ENCODE measurements at regions not wholly inside any gene's neighbourhood (a gene's known extent, or its start where the extent isn't known, plus 50 kb on each side); places are given as distances from the start of the nearest gene placed in this dataset.
"Not testable (repeated sequence)": the region's sequence is repeated elsewhere in the genome, so short reads cannot be mapped to it uniquely, and the experiment has no call there.

DNA sequence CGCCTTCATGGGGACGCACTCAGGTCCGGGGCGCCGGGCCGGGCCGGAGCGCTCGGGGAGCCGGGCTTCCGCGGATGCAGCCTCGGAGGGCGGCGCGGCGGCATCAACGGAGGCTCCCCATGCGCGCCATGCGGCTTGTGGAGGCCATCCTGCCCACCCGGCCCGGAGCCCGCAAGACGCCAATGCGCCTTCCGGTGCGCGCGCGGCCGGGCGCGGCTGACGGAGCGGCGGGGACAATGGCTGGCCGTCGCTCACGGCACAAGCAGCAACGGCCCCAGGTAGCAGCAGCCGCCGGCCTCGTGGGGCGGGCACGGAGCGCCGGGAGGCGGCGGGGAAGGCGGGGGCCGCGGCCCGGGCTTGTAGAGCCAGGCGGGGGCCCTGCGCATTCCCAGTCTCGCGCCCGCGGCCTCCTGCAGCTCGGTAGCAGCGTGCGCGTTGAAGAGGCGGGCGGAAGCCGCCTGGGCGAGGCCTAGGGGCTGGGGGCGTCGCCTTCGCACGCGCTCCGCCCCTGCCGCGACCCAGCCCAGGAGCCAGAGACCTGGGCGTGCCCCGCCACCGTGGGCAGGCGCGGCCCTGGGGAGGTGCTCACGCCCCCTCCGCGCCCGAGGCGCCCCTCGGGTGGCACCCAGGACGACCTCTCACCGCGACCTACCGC is 168.6 kb upstream of the PRKX start:
- not testable (repeated sequence) for DNase-seq

GRCh38 chrX:3881255-3881895 is 167.9 kb upstream of the PRKX start:
- DNase-seq, result not testable (repeated sequence)

DNA sequence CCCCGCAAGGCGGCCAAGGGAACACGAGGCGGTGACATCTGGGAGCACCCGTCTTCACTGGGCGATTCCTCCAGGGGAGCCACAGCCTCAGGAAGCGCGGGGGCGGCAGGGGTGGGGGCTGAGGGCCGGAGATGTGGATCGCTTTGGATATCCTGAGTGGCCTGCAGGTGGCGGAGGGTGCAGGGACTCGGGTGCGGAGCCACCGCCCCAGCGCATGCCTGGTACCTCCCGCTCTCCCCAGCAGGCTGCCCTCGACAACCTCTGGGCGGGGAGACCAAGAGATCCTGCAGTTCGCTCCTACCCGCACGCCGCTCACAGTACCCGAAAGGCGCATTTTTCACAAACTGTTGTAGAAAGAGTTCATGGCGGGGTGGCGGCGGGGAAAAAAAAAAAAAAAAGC is 162.9 kb upstream of the PRKX start:
- DNase-seq, result not testable (repeated sequence)

DNA sequence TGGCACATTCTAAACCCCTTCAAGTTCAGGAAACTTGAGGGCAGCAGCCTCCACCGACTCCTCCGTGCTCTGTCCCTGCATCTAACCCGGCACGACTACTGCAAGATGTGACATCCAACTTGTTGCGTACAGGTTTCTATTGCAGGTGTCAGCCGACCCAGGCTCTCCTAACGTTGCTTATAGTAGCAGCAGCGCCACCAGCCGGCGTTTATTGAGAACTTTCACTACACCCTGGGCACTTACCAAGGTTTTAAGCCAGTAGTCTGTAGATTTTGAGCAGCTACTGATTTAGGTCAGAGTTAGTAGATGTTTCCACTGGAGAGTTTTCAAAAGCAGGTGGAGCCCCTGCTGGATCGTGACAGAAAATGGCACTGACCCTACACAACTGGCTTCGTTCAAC is 162.2 kb upstream of the PRKX start:
- DNase-seq, result not testable (repeated sequence)

- DNase-seq, result not testable (repeated sequence)
Observed at GRCh38 chrX:3872226-3872879, 158.9 kb upstream of the PRKX start.

DNA sequence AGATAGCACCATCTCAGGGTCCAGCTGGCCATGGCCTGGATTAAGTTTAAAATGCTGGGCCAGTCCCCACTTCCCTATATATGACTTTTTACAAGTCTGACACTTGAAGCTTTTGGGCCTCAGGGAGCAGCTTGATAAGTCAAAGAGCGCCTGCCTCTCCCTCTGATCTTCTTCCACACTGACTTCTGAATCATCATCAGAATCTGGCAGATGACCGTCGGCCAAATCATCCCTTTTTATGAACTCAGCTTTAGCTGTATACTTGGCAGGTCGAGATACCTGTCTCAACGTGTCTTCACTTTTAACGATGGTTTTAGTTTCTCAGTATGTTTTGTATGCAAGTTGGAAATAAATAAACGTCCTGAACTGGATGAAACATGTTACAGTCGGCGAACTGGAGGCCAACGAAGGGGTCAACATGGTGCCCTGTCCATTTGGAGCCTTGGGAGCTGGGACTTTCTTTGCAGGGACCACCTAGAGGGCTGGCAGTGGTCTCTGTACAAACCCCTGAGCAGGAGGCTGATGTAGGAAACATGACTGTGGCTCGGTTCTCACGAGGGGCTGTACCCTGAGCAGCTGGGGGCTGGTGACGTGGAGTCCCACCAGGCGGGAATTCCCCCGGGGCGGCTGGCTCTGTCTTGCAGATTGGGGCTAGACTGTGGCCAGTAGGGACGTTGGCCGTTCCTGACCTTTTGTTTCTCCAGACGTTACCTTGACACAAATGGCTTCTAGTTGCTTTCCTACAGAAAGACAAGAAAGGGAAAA is 153.8 kb upstream of the PRKX start:
- not testable (repeated sequence) for DNase-seq

- not testable (repeated sequence) for DNase-seq
Observed at GRCh38 chrX:3858332-3858731, 144.9 kb upstream of the PRKX start.

DNA sequence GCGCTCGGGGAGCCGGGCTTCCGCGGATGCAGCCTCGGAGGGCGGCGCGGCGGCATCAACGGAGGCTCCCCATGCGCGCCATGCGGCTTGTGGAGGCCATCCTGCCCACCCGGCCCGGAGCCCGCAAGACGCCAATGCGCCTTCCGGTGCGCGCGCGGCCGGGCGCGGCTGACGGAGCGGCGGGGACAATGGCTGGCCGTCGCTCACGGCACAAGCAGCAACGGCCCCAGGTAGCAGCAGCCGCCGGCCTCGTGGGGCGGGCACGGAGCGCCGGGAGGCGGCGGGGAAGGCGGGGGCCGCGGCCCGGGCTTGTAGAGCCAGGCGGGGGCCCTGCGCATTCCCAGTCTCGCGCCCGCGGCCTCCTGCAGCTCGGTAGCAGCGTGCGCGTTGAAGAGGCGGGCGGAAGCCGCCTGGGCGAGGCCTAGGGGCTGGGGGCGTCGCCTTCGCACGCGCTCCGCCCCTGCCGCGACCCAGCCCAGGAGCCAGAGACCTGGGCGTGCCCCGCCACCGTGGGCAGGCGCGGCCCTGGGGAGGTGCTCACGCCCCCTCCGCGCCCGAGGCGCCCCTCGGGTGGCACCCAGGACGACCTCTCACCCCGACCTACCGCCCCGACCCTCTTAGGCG is 130.2 kb upstream of the PRKX start:
- not testable (repeated sequence) for DNase-seq

DNA sequence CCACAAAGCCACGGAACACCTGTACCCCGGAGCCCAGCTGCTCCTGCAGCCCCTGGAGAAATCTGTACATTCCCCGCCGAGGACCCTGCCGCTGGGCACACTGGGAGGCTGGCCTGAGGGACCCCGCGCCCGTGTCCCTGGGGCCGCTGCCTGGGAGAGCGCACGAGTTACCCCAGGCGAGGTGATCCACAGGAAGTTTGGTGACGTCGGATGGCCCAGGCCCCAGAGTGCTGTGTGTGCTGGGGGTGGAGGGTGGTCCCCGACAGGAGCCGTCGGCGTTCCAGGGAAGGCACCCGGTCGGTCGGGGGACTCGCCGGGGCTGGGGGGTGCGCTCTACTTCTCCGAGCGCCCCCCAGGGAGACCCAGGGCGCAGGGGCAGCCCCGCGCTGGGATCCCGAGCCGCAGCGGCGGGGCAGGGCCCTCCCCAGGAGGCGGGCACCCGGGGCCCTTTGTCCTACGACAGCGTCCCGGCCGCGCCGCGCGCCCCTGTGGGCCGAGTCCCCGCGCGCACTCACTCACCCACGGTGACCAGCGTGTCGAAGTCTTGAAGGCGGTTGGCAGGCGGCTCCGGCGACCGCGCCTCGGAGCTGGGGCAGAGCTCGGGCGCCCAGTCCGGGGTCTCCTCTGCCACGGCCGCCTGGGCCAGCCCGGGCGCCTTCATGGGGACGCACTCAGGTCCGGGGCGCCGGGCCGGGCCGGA is 129.5 kb upstream of the PRKX start:
- DNase-seq, result not testable (repeated sequence)

DNA sequence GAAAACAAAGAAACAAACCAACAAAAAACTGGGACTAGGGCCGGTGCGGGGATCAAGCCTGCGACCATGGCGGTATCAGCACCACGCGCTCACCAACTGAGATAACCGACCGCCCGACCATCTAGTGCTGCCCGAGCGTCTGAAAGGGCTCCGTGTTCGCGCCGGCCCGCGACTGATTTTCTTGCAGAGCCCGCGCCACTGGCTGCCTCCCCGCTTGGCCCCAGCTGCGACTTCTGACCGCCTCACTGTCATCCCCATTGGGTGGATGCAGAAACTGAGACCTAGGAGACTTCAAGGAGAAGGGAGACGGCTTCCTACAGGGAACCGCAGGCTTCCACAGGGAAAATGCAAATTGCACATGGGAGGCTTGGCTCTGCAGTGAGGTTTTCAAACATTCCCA is 125.3 kb upstream of the PRKX start:
- DNase-seq, result not testable (repeated sequence)

GRCh38 chrX:3837958-3838643 is 124.7 kb upstream of the PRKX start:
- DNase-seq, result not testable (repeated sequence)

DNA sequence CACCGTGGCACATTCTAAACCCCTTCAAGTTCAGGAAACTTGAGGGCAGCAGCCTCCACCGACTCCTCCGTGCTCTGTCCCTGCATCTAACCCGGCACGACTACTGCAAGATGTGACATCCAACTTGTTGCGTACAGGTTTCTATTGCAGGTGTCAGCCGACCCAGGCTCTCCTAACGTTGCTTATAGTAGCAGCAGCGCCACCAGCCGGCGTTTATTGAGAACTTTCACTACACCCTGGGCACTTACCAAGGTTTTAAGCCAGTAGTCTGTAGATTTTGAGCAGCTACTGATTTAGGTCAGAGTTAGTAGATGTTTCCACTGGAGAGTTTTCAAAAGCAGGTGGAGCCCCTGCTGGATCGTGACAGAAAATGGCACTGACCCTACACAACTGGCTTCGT is 123.8 kb upstream of the PRKX start:
- not testable (repeated sequence) for DNase-seq

DNA sequence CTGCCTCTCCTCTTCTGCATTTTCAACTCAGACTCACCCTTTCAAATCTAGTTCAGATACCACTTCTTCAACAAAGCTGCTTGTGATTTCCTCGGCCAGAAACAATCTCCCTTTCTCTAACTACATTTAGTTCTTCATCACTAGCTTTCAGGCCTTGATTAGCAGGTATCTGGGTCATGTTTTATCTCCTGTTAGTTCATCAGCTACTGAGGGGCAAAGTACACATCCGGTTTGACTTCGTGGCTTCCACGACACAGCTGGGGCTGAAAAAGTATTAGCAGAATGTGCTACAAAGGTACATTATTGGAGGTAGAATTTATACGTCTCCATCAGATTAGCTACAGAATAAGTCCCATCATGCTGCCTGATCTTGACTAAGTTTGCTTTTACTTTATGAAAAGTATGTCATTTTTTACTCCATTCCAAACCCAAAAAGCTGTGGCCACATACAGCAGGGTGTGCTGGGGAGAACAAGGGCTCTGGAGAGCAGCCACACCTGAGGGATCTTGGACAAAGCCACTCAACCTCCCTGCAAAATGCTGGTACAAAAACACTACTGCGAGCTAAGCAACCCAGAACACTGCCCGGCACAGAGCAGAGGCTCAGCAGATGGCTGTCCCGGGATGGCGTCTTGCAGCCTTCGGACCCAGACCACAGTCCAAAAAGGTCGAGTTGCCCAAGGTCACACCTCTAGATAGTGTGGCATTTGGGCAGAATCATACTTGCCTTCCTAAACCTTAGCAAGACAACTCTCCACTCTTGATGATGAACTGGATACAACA is 120.5 kb upstream of the PRKX start:
- DNase-seq, result not testable (repeated sequence)

DNA sequence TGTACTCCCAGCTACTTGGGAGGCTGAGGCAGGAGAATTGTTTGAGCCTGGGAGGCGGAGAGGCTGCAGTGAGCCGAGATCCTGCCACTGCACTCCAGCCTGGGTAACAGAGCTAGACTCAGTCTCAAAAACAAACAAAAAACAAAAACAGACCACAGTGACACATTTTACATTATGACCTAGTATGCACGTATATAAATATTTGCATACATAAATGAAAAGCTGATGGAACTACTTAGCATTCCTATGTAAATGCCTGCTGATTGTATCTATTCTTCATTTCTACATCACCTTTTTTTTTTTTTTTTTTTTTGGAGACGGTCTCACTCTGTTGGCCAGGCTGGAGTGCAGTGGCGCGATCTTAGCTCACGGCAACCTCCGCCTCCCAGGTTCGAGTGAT is 116.6 kb upstream of the PRKX start:
- DNase-seq, result not testable (repeated sequence)

DNA sequence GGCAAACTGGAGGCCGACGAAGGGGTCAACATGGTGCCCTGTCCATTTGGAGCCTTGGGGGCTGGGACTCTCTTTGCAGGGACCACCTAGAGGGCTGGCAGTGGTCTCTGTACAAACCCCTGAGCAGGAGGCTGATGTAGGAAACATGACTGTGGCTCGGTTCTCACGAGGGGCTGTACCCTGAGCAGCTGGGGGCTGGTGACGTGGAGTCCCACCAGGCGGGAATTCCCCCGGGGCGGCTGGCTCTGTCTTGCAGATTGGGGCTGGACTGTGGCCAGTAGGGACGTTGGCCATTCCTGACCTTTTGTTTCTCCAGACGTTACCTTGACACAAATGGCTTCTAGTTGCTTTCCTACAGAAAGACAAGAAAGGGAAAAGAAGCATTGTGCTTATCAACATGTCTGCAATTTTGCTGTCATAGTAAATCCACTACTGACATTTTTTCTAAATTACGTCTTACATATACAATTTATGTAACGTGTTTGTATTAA is 115.6 kb upstream of the PRKX start:
- DNase-seq, result not testable (repeated sequence)

GRCh38 chrX:3828378-3829040 is 115.1 kb upstream of the PRKX start:
- DNase-seq, result not testable (repeated sequence)

- not testable (repeated sequence) for DNase-seq
Observed at GRCh38 chrX:3824008-3824407, 110.6 kb upstream of the PRKX start.

GRCh38 chrX:3820167-3820566 is 106.7 kb upstream of the PRKX start:
- DNase-seq, result no peak

DNA sequence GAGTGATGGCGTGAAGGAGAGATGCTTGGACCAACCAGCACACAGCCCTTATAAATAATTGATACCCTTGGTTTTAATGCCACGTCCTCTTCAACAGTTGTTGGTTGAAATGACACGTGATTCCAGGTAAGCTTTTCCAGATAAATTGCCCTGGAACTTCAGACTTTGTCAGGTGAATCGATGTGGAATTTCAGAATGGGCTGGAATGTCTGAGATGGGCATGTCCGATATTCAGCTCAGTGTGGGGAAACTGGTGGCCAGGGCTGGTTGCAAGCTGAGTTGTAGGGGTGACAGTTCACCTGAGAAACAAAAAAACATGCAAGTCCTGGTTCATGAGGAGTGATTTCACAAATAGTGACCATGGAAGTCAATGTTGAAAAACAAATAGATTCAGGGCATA is 104.0 kb upstream of the PRKX start:
- not testable (repeated sequence) for DNase-seq
